Stimulated activated CD8-positive, alpha-beta memory T cell treated with anti-CD3 and anti-CD28 coated beads, Interleukin-7, amount 100 ng/mL, for 4 hours (primary cell): ENCODE measurements at regions not wholly inside any gene's neighbourhood (a gene's known extent, or its start where the extent isn't known, plus 50 kb on each side); places are given as distances from the start of the nearest gene placed in this dataset.
"Not testable (repeated sequence)": the region's sequence is repeated elsewhere in the genome, so short reads cannot be mapped to it uniquely, and the experiment has no call there.

Source experiments
- DNase-seq, 2 donors: peaks; one replicate each; pipeline ENCODE4 v3.0.0-alpha.2; 2020; ENCODE audit warnings: low read depth in 2 of 2

- DNase-seq, result no peak
Measured at GRCh38 chr20:5390720-5391119, 74.0 kb upstream of the PROKR2 start.

DNA sequence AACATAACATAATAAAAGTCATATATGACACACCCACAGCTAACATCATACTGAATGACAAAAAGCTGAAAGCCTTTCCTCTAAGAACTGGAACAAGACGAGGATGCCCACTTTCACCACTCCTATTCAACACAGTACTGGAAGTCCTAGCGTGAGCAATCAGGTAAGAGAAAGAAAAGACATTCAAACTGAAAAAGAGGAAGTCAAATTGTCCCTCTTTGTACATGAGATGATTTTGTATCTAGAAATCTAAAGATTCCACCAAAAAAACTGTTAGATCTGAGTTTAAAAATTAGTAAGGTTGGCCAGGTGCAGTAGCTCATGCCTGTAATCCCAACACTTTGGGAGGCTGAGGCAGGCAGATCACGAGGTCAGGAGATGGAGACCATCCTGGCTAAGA is 70.1 kb upstream of the PROKR2 start:
- DNase-seq, result not testable (repeated sequence)

DNA sequence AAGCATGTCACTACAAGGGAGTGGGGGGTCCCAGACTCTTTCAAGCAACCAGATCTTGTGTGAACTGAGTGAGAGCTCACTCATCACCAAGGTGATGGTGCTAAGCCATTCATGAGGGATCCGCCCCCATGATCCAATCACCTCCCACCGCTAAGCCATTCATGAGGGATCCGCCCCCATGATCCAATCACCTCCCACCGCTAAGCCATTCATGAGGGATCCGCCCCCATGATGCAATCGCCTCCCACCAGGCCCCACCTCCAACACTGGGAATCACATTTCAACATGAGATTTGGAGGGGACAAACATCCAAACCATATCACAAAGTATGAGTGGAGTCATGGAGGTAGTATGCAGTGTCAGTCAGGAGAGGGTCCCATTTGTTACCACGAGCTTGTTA is 64.8 kb upstream of the PROKR2 start:
- not testable (repeated sequence) for DNase-seq

GRCh38 chr20:5377484-5377883 is 60.7 kb upstream of the PROKR2 start:
- DNase-seq, result no peak

DNA sequence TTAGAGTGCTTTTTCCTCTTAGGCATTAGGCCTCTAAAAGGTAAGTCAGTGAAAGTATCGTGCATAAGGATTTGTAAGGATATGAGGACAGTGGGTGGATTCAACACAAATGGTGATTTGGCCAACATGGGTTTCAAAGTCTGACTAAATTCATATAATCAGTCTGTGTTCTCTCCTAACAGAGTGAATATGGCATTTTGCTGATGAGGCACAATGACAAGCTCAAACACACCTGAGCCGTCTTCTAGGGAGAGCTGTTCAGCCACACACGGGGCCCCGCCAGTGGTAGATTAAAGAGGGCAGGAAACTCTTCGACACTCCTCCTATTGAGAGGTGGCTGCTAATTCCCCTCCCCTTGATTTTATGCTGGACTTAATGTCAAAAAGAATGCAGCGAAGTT is 59.5 kb upstream of the PROKR2 start:
- DNase-seq, result no peak

DNA sequence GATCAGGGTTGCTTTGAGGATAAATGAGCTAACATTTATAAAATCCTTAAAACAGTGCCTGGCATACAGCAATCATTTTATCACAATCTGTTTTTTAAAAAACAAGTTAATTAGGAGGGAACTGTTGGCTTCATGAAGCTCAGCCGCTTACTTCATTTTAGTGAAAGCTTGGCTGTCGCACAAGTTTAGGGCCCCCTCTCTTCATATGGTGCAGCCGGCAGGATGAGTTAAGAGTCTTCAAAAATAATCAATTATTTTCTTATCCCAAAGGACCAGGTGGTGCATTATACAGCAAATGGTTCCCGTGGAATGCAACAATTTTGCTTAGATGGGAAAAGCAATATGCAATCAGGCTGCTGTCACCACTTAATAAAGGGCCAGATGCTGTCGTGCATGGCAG is 57.4 kb upstream of the PROKR2 start:
- DNase-seq, result no peak

- DNase-seq, result no peak
Measured at GRCh38 chr20:5372371-5372770, 55.6 kb upstream of the PROKR2 start.

DNA sequence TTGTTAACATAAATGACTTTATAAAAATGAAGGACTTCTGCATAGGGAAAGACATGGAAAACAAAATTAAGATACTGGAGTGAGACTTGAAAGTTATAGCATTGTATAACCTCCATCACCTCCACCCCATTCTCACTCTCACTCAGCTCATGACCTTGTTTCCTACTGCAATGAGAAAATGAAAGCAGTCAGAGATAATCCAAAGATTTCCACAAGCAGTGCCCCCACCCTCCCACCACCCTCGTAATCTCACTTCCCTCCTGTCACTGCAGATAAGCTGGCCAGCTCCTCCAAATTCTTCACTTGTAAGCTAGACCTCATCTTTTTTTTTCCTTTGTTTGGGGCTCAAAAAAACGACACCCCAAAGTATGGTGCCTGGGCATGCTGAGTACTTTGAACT is 52.9 kb upstream of the PROKR2 start:
- no peak for DNase-seq
